ENCODE measurements at regions not wholly inside any gene's neighbourhood (a gene's known extent, or its start where the extent isn't known, plus 50 kb on each side); places are given as distances from the start of the nearest gene placed in this dataset.

DNA sequence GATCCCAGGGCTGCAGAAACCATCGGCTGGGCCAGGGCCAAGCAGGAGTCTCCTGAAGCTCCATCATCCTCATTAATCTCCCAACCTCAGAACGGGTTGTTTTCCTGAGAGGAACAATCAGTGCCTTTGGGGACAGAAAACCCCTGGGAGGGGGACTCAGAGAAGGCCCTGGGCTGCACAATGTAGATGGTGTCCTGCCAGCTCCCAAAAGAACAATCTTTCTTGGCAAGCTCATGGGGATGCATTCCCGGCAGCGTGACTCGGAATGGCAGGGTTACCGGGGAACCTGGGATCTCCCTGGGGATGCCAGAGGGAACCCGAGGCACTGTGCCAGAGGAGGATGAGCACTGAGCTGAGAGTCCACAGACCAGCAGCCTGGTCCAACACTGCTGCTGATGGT is 72.1 kb upstream of the ATP2B2 start:
- DNase-seq = no peak
- Mint-ChIP-seq H3K9me3 (no peaks in the 10 kb centered on the region), H3K4me3 (no peak overlapping the region), H3K27ac (no peak overlapping the region), H3K27me3 (peaks cover 6 to 34% of the 10 kb centered on the region in 2 donors), H3K4me1 (no peaks in the 10 kb centered on the region), H3K36me3 (no peaks in the 10 kb centered on the region)
- no peaks in the 10 kb centered on the region for H3K4me1 ChIP-seq (ENCODE audit: insufficient read depth, low read length)
- no peak overlapping the region for H3K27ac ChIP-seq (ENCODE audit: low read depth, low read length)
- CTCF ChIA-PET = interaction anchor here (1.1 kb wide), 1 partner anchor 19 kb away, joined by 4 read pairs; no protein-coding TSS in a partner anchor
- H3K4me3 ChIP-seq (ENCODE audit: low read length) = no peak overlapping the region
- no peaks in the 10 kb centered on the region for H3K36me3 ChIP-seq (ENCODE audit: insufficient read depth, low read length)
- no peaks in the 10 kb centered on the region for H3K27me3 ChIP-seq (ENCODE audit: insufficient read depth, low read length, poor library complexity, severe bottlenecking)
- POLR2A ChIA-PET = no interaction called here
- H3K9me3 ChIP-seq (ENCODE audit: low read length) = no peaks in the 10 kb centered on the region

DNA sequence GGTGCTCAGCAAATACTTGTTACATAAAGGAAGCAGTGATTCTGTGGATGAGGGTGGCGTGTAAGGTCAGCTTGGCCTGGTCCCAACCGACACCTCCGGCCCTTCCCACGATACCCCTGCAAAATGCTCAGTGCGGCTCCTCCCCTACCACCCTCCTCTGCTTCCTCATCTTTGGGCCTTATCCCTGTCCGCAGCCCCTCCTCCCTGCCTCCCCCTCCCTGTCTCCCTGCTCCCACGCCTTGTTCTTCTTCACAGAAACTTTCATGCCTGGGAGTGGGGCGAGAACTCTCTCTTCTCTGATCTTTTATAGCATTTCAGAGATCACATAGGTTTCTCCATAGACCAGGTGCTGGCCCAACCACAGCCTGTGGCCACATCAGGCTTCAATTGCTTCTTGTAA is 75.0 kb upstream of the ATP2B2 start:
- CTCF ChIA-PET = no interaction called here

DNA sequence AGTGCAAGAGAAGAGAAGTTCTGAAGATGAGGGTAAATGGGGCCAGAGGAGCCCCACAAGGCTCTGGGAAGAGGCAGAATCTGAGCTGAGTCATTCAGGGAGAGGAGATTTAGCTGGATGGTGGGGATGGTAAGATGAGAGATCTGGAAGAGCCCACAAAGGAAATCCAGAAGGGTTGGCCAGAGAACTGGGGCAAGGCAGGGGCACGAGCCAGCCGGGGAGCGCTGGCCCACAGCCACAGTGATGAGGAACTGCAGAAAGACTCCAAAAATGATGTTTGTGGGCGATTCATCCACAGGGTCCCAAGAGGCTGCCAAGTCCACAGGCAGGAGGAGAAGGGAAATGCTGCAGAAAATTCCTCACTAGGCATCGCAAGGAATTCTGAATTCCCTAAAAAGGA is 75.9 kb upstream of the ATP2B2 start:
- no peak overlapping the region for H3K27ac ChIP-seq (ENCODE audit: low read depth, low read length)
- ChIA-PET CTCF (no interaction called here), POLR2A (no interaction called here)
- no peaks in the 10 kb centered on the region for H3K36me3 Mint-ChIP-seq
- H3K9me3 Mint-ChIP-seq = no peaks in the 10 kb centered on the region
- no peaks in the 10 kb centered on the region for H3K4me1 ChIP-seq (ENCODE audit: insufficient read depth, low read length)
- peaks cover 19 to 39% of the 10 kb centered on the region in 2 donors for H3K27me3 Mint-ChIP-seq
- no peaks in the 10 kb centered on the region for H3K9me3 ChIP-seq (ENCODE audit: low read length)
- H3K27ac Mint-ChIP-seq = peak overlapping the region in 1 of 8 donors; percentile 38
- H3K27me3 ChIP-seq (ENCODE audit: insufficient read depth, low read length, poor library complexity, severe bottlenecking) = no peaks in the 10 kb centered on the region
- no peak for DNase-seq
- no peaks in the 10 kb centered on the region for H3K36me3 ChIP-seq (ENCODE audit: insufficient read depth, low read length)
- H3K4me3 ChIP-seq (ENCODE audit: low read length) = no peak overlapping the region
- no peak overlapping the region for H3K4me3 Mint-ChIP-seq
- H3K4me1 Mint-ChIP-seq = no peaks in the 10 kb centered on the region

More for the DNA sequence above, 75.0 kb upstream of the ATP2B2 start:
- Mint-ChIP-seq H3K27ac (no peak overlapping the region), H3K27me3 (peaks cover 14 to 35% of the 10 kb centered on the region in 2 donors), H3K4me3 (no peak overlapping the region), H3K36me3 (no peaks in the 10 kb centered on the region), H3K9me3 (no peaks in the 10 kb centered on the region), H3K4me1 (no peaks in the 10 kb centered on the region)
- H3K27ac ChIP-seq (ENCODE audit: low read depth, low read length) = no peak overlapping the region
- H3K4me1 ChIP-seq (ENCODE audit: insufficient read depth, low read length) = no peaks in the 10 kb centered on the region
- H3K9me3 ChIP-seq (ENCODE audit: low read length) = no peaks in the 10 kb centered on the region
- DNase-seq = no peak
- POLR2A ChIA-PET = no interaction called here
- no peak overlapping the region for H3K4me3 ChIP-seq (ENCODE audit: low read length)
- H3K27me3 ChIP-seq (ENCODE audit: insufficient read depth, low read length, poor library complexity, severe bottlenecking) = no peaks in the 10 kb centered on the region
- H3K36me3 ChIP-seq (ENCODE audit: insufficient read depth, low read length) = no peaks in the 10 kb centered on the region

DNA sequence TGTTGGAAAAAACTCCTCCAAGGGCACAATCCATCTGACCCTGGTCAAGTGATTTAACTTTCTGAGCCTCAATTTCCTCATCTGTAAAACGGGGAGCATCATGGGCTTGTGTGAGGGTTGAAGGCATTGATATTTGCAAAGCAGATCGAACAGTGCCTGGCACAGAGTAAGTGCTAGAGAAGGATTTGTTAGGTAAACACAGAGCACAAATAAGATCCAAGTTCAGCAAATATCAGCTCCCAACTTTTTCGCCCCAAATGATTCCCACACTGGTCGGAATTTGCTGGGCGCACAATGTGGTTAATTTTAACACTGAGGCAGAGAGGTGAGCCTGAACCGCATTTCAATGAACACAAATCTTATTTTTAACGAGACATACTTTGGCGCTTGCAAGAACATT is 76.3 kb upstream of the ATP2B2 start:
- POLR2A ChIA-PET = no interaction called here
- Histone ChIP-seq H3K9me3 (ENCODE audit: low read length) (no peaks in the 10 kb centered on the region), H3K27me3 (ENCODE audit: insufficient read depth, low read length, poor library complexity, severe bottlenecking) (no peaks in the 10 kb centered on the region), H3K27ac (ENCODE audit: low read depth, low read length) (no peak overlapping the region), H3K4me3 (ENCODE audit: low read length) (no peak overlapping the region), H3K36me3 (ENCODE audit: insufficient read depth, low read length) (no peaks in the 10 kb centered on the region), H3K4me1 (ENCODE audit: insufficient read depth, low read length) (no peaks in the 10 kb centered on the region)
- Mint-ChIP-seq H3K4me1 (no peaks in the 10 kb centered on the region), H3K27me3 (peaks cover 19 to 39% of the 10 kb centered on the region in 2 donors), H3K4me3 (no peak overlapping the region), H3K36me3 (no peaks in the 10 kb centered on the region), H3K27ac (peak overlapping the region in 1 of 8 donors; percentile 49), H3K9me3 (no peaks in the 10 kb centered on the region)
- DNase-seq = no peak
- CTCF ChIA-PET = no interaction called here

DNA sequence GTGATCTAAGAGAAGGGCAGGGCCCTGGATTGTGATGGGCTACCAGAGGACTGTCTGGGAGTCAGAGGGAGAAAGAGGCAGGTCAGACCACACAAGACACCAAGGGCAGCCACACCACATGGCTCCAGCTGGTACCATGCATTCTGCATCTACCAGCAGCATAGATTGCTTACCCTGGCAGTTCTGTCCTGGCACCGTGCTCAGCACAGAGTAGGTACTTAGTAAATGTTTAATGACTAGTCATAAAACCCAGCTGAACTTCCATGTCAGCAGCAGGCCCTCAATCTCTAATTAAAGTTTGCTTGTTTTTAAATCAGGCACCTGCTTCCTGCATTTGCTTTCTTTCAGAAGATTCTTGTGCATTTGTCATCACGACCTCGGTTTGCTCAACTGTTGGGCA is 77.3 kb upstream of the ATP2B2 start:
- DNase-seq = no peak
- POLR2A ChIA-PET = no interaction called here

DNA sequence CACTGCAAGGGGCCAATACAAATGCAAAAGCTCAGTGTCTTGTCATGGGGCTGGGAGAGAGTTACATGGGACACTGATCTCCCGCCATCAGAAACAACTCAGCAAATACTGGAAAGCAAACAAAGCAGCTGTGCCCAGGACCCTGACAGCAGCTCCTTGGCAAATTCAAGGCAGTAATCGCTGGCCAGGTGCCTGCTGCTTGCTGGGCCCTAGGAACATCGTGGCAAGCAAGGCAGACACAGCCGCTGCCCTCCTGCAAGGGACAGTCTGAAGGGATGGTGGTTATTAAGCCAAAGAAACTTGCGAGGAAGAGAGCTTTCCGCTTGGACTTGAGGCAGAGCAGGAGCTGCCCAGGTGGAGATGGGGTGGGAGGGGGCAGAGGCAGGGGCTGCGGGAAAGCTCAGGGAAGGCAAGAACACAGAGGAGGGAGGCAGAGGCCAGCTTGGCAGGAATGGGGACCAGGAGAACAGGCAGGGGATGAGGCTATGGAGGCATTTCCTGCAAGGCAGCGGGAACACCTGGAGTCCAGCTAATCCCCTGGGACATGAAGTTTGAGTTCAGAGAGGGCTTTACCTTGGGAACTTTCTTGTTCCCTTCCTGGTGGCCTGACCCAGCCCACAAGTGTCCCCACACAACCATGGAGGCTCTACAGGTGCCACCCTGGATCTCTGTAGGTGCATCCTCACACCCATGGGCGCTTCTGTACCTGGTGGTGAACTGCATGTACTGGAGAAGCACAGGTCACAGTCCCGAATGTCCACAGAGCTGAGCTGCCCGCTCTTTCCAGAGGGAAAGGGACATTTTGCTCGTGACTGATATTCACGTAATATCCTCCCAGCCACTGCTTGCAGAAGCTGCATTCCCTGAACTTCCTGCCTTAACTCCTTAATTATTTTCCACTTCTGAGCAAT is 78.7 kb upstream of the ATP2B2 start:
- H3K4me1 ChIP-seq (ENCODE audit: insufficient read depth, low read length) = no peaks in the 10 kb centered on the region
- no peak overlapping the region for H3K27ac ChIP-seq (ENCODE audit: low read depth, low read length)
- Mint-ChIP-seq H3K36me3 (no peaks in the 10 kb centered on the region), H3K4me1 (no peaks in the 10 kb centered on the region), H3K4me3 (no peak overlapping the region), H3K27me3 (peaks cover 24 to 48% of the 10 kb centered on the region in 2 donors), H3K9me3 (no peaks in the 10 kb centered on the region), H3K27ac (no peak overlapping the region)
- no peaks in the 10 kb centered on the region for H3K27me3 ChIP-seq (ENCODE audit: insufficient read depth, low read length, poor library complexity, severe bottlenecking)
- H3K36me3 ChIP-seq (ENCODE audit: insufficient read depth, low read length) = no peaks in the 10 kb centered on the region
- no peak overlapping the region for H3K4me3 ChIP-seq (ENCODE audit: low read length)
- ChIA-PET POLR2A (interaction anchor here (0.5 to 0.6 kb wide), 2 partner anchors 815 to 910 kb away, joined by 3 to 6 read pairs; no protein-coding TSS in a partner anchor), CTCF (no interaction called here)
- no peak for DNase-seq
- no peaks in the 10 kb centered on the region for H3K9me3 ChIP-seq (ENCODE audit: low read length)

More for the DNA sequence above, 77.3 kb upstream of the ATP2B2 start:
- Mint-ChIP-seq H3K36me3 (no peaks in the 10 kb centered on the region), H3K9me3 (no peaks in the 10 kb centered on the region), H3K4me3 (no peak overlapping the region), H3K27me3 (peaks cover 19 to 39% of the 10 kb centered on the region in 2 donors), H3K4me1 (no peaks in the 10 kb centered on the region), H3K27ac (no peak overlapping the region)
- Histone ChIP-seq H3K9me3 (ENCODE audit: low read length) (no peaks in the 10 kb centered on the region), H3K4me1 (ENCODE audit: insufficient read depth, low read length) (no peaks in the 10 kb centered on the region), H3K27ac (ENCODE audit: low read depth, low read length) (no peak overlapping the region), H3K4me3 (ENCODE audit: low read length) (no peak overlapping the region), H3K36me3 (ENCODE audit: insufficient read depth, low read length) (no peaks in the 10 kb centered on the region), H3K27me3 (ENCODE audit: insufficient read depth, low read length, poor library complexity, severe bottlenecking) (no peaks in the 10 kb centered on the region)
- CTCF ChIA-PET = no interaction called here

DNA sequence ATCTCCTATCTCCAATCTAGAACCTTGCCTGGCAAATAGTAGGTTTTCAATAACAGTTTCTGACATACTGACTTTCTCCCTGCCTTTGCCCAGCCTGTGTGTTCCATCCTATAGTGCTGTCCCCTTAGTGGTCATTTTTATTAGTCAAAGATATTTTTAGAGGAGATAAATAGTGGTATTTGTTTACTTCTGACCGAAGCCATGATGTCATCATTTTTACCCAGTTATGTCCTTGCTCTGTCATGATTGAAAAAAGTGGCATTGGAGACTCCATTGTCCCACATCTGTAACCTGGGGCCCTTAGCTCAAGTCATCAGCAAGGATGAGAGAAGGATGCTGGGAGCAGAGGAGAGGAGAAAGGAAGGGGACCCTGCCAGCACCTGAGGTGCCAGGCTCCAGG is 80.6 kb upstream of the ATP2B2 start:
- Mint-ChIP-seq H3K36me3 (no peaks in the 10 kb centered on the region), H3K27ac (no peak overlapping the region), H3K9me3 (no peaks in the 10 kb centered on the region), H3K27me3 (peaks cover 28 to 49% of the 10 kb centered on the region in 2 donors), H3K4me3 (no peak overlapping the region), H3K4me1 (no peaks in the 10 kb centered on the region)
- DNase-seq = no peak
- Histone ChIP-seq H3K9me3 (ENCODE audit: low read length) (no peaks in the 10 kb centered on the region), H3K27ac (ENCODE audit: low read depth, low read length) (no peak overlapping the region), H3K4me1 (ENCODE audit: insufficient read depth, low read length) (no peaks in the 10 kb centered on the region), H3K4me3 (ENCODE audit: low read length) (no peak overlapping the region), H3K36me3 (ENCODE audit: insufficient read depth, low read length) (no peaks in the 10 kb centered on the region), H3K27me3 (ENCODE audit: insufficient read depth, low read length, poor library complexity, severe bottlenecking) (no peaks in the 10 kb centered on the region)
- ChIA-PET CTCF (no interaction called here), POLR2A (no interaction called here)

DNA sequence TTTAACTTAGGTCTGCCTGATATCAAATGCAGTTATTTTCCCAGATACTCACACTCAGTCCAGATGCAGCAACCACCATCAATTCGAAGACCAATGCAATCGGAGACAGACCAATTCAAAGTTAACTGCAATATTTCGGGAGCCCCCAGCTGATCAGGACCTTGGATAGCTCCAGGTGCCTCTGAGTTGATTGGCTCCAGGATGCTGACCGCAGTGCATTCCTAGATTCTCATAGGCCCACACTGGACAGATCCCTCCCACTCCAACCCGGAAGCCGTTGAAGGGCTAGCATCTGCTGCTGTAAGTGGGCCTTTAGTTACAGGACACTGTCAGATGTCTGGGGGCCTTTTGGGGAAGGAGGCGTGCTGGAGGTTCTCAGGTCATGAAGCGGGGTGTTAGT is 89.5 kb upstream of the ATP2B2 start:
- no peak overlapping the region for H3K4me3 ChIP-seq (ENCODE audit: low read length)
- Mint-ChIP-seq H3K27me3 (peaks cover 11 to 38% of the 10 kb centered on the region in 2 donors), H3K9me3 (no peaks in the 10 kb centered on the region), H3K4me1 (no peaks in the 10 kb centered on the region), H3K27ac (no peak overlapping the region), H3K36me3 (no peaks in the 10 kb centered on the region), H3K4me3 (no peak overlapping the region)
- no peaks in the 10 kb centered on the region for H3K4me1 ChIP-seq (ENCODE audit: insufficient read depth, low read length)
- H3K9me3 ChIP-seq (ENCODE audit: low read length) = no peaks in the 10 kb centered on the region
- H3K27ac ChIP-seq (ENCODE audit: low read depth, low read length) = no peak overlapping the region
- ChIA-PET CTCF (no interaction called here), POLR2A (no interaction called here)
- no peaks in the 10 kb centered on the region for H3K36me3 ChIP-seq (ENCODE audit: insufficient read depth, low read length)
- H3K27me3 ChIP-seq (ENCODE audit: insufficient read depth, low read length, poor library complexity, severe bottlenecking) = no peaks in the 10 kb centered on the region
- peak in 3 of 5 donors; percentile 7 to 19 (median 9) for DNase-seq

Data from CD8-positive, alpha-beta memory T cell (primary cell).